ENCODE measurements at regions not wholly inside any gene's neighbourhood (a gene's known extent, or its start where the extent isn't known, plus 50 kb on each side); places are given as distances from the start of the nearest gene placed in this dataset.

GRCh38 chr5:5628866-5629606 is 206.6 kb downstream of the ICE1 start:
- Histone ChIP-seq H2BK20ac (ENCODE audit: low read length) (peak overlapping the region; percentile 7; the same call in 1 of the 2 replicates), H3K79me2 (ENCODE audit: control insufficient read depth in 1 of 2, insufficient read depth in 2 of 2, low read length in 2 of 2) (no peaks in the 10 kb centered on the region), H2BK120ac (replicated peaks; ENCODE audit: low read depth, low read length) (no peak overlapping the region), H3K23ac (ENCODE audit: insufficient read length) (no peak overlapping the region), H2BK15ac (ENCODE audit: low read length) (no peak overlapping the region), H3K4me1 (replicated peaks in 1 of 4; ENCODE audit: control insufficient read depth in 3 of 4, insufficient read depth in 4 of 4, low read length in 3 of 4) (no peaks in the 10 kb centered on the region), H4K8ac (ENCODE audit: extremely low read depth, insufficient read depth, low read length) (no peak overlapping the region), H3K23me2 (ENCODE audit: low read depth, low read length) (peaks cover 2% of the 10 kb centered on the region; the same call in 1 of the 2 replicates), H4K20me1 (replicated peaks in 1 of 2; ENCODE audit: control insufficient read depth in 1 of 2, insufficient read depth in 2 of 2, low read length in 2 of 2) (no peaks in the 10 kb centered on the region), H3K27ac (ENCODE audit: low read depth, low read length) (no peak overlapping the region), H3K4ac (replicated peaks; ENCODE audit: insufficient read length, low read depth, low read length) (no peak overlapping the region), H2AK5ac (ENCODE audit: low read depth, low read length) (no peak overlapping the region), H3K56ac (replicated peaks; ENCODE audit: insufficient read length, low read depth, low read length) (no peak overlapping the region), H3K9ac (replicated peaks in 1 of 4; ENCODE audit: extremely low read depth in 1 of 4, low read depth in 3 of 4, low read length in 3 of 4) (no peak overlapping the region), H3K18ac (ENCODE audit: extremely low read depth, low read length) (no peak overlapping the region), H3K4me2 (ENCODE audit: insufficient read depth in 1 of 2, low read depth in 2 of 2, low read length in 2 of 2) (no peak overlapping the region), H3K27me3 (replicated peaks in 1 of 4; ENCODE audit: control insufficient read depth in 3 of 4, extremely low read depth in 1 of 4, insufficient read depth in 3 of 4, low read length in 3 of 4) (no peaks in the 10 kb centered on the region), H3K79me1 (ENCODE audit: low read depth, low read length) (no peaks in the 10 kb centered on the region), H2AFZ (ENCODE audit: low read length) (0 out of 2 replicates have a peak overlapping the region, but pooled peaks have one; percentile 51), H4K5ac (ENCODE audit: insufficient read length, low read depth, low read length) (no peak overlapping the region), H3K36me3 (ENCODE audit: control insufficient read depth in 2 of 4, insufficient read depth in 4 of 4, low read length in 3 of 4) (no peaks in the 10 kb centered on the region), H2BK5ac (ENCODE audit: low read depth, low read length) (no peak overlapping the region), H3K9me3 (ENCODE audit: insufficient read depth in 2 of 2, low read depth in 1 of 2, low read length in 1 of 2) (peaks cover 10 to 11% of the 10 kb centered on the region in 2 experiments; a peak in 2 of 4 replicates), H2BK12ac (ENCODE audit: low read depth, low read length) (no peak overlapping the region), H3K4me3 (ENCODE audit: extremely low read depth in 1 of 4, insufficient read depth in 2 of 4, low read depth in 3 of 4, low read length in 4 of 4) (no peak overlapping the region), H4K91ac (replicated peaks; ENCODE audit: insufficient read length, low read length) (no peak overlapping the region), H3K14ac (ENCODE audit: insufficient read length) (no peak overlapping the region)
- ChIA-PET POLR2A (ENCODE audit: partially characterized antibody) (no interaction called here), CTCF (ENCODE audit: partially characterized antibody) (no interaction called here)
- FAIRE-seq (no peak), DNase-seq (ENCODE audit: low read depth in 1 of 2, low spot score in 2 of 2) (no peak)
- 88% methylated on average over 10 of the region's 10 CpGs; no CpG with 5 or more reads in 1 of the 2 experiments for WGBS, 2 experiments (ENCODE audit: extremely low coverage in 1 of 2, insufficient coverage in 1 of 2, insufficient read length in 1 of 2, insufficient replicate concordance in 2 of 2, low coverage in 1 of 2, low lambda C conversion rate in 2 of 2, missing lambda C conversion rate in 1 of 2)
- TF ChIP-seq RNF2 (IDR thresholded peaks at IDR 0.05; ENCODE audit: borderline replicate concordance, low read depth, low read length, missing control alignments, poor library complexity, severe bottlenecking) (no peak), CHD1 (IDR thresholded peaks at IDR 0.05; ENCODE audit: low read depth, low read length) (no peak), EGR1 (IDR thresholded peaks at IDR 0.05; ENCODE audit: borderline replicate concordance, low read depth, low read length) (no peak), CBX8 (IDR thresholded peaks at IDR 0.05; ENCODE audit: borderline replicate concordance, low read depth, low read length) (no peak), KDM5A (IDR thresholded peaks at IDR 0.05; ENCODE audit: low read length) (no peak), ATF2 (IDR thresholded peaks at IDR 0.05; ENCODE audit: low read length) (no peak), SIRT6 (IDR thresholded peaks at IDR 0.05; ENCODE audit: low read length) (no peak), CTBP2 (IDR thresholded peaks at IDR 0.05; ENCODE audit: borderline replicate concordance, insufficient read depth, insufficient read length, low read length) (no peak), HDAC2 (IDR thresholded peaks at IDR 0.05; ENCODE audit: borderline replicate concordance in 1 of 2, low read depth in 2 of 2, low read length in 2 of 2) (no peak), SIN3A (conservative IDR thresholded peaks at IDR 0.05 in 1 of 2, IDR thresholded peaks at IDR 0.05 in 1 of 2; ENCODE audit: low read depth in 1 of 2, low read length in 2 of 2) (no peak)

All from H1 (cell line).